ENCODE measurements at regions not wholly inside any gene's neighbourhood (a gene's known extent, or its start where the extent isn't known, plus 50 kb on each side); places are given as distances from the start of the nearest gene placed in this dataset.

DNA sequence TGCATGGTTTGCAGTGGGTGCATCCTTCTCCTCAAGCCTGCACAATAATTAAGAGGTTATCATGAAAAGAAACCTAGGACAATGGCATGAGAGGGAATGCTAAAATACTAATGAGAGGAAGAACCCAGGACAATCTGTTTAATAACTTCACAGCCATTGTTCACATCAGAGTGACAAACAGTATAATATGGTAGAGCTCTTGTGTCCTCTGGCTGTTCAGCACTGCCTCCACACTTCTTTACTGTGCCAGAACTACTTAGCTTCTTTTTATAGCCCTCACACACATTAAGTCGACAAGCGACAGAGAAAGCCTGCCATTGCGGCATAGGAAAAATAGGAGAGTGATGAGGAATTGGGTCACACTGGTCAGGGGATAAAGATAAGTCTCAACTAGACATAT is 65.0 kb upstream of the MEIS2 start:
- Histone ChIP-seq H3K4me3 (ENCODE audit: low read depth, low read length) (no peak overlapping the region), H3K9me3 (no peaks in the 10 kb centered on the region), H3K27me3 (no peaks in the 10 kb centered on the region), H3K36me3 (no peaks in the 10 kb centered on the region), H3K4me1 (no peaks in the 10 kb centered on the region)
- no peak for TF ChIP-seq CTCF (IDR thresholded peaks at IDR 0.05; ENCODE audit: low read depth, low read length)
- DNase-seq = no peak

DNA sequence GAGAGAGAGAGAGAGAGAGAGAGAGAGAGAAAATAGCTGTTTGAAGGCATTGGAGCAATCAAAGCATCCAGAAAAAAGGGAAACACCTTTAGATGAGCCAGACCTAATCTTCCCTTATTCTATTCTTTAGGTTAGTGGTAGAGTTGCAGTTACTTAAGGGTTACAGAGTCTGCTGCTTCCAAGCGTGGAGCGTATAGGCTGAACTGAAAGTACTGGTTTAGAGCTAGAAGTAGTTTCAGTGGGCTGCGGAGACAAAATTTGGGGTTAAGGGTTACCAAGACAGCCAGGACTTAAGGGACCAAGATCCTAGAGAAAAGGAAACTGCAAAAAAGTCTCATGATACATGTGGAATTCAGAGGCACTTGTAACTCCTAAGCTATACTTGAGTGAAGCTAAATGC is 66.1 kb upstream of the MEIS2 start:
- H3K4me3 ChIP-seq (ENCODE audit: low read depth, low read length) = no peak overlapping the region
- H3K36me3 ChIP-seq = no peaks in the 10 kb centered on the region
- no peaks in the 10 kb centered on the region for H3K4me1 ChIP-seq
- H3K27me3 ChIP-seq = no peaks in the 10 kb centered on the region
- DNase-seq = no peak
- TF ChIP-seq CTCF (IDR thresholded peaks at IDR 0.05; ENCODE audit: low read depth, low read length) = no peak
- no peaks in the 10 kb centered on the region for H3K9me3 ChIP-seq

- H3K4me1 ChIP-seq = no peaks in the 10 kb centered on the region
- H3K4me3 ChIP-seq (ENCODE audit: low read depth, low read length) = no peak overlapping the region
- no peak for TF ChIP-seq CTCF (IDR thresholded peaks at IDR 0.05; ENCODE audit: low read depth, low read length)
- no peaks in the 10 kb centered on the region for H3K27me3 ChIP-seq
- no peaks in the 10 kb centered on the region for H3K36me3 ChIP-seq
- no peak for DNase-seq
- H3K9me3 ChIP-seq = no peaks in the 10 kb centered on the region
These were observed 81.0 kb upstream of the MEIS2 start for GRCh38 chr15:37181339-37181738.

DNA sequence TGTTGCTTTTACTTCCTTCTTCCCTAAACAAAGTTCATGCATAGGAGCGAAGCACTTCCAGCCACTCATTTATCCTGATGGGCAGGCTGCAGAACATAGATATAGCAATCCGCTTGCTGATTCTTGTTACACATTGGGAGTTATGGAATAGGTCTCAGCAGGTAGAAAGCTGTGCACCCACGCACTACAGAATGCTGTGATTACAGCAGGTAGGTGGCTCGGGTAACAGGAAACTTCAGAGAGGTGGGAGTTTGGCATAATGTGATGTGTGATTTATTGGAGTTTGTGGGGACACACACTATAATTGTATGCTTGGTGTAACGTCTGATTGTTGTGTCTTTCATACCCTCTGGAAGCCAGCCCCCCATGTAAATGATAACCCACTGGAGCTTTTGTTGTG is 99.2 kb upstream of the MEIS2 start:
- H3K27me3 ChIP-seq = no peaks in the 10 kb centered on the region
- TF ChIP-seq CTCF (IDR thresholded peaks at IDR 0.05; ENCODE audit: low read depth, low read length) = no peak

GRCh38 chr15:37203050-37203449 is 102.7 kb upstream of the MEIS2 start:
- Histone ChIP-seq H3K9me3 (no peaks in the 10 kb centered on the region), H3K4me3 (ENCODE audit: low read depth, low read length) (no peak overlapping the region), H3K27me3 (no peaks in the 10 kb centered on the region), H3K36me3 (no peaks in the 10 kb centered on the region), H3K4me1 (peaks cover 20% of the 10 kb centered on the region)
- DNase-seq = no peak
- TF ChIP-seq CTCF (IDR thresholded peaks at IDR 0.05; ENCODE audit: low read depth, low read length) = no peak

More for the DNA sequence above, 99.2 kb upstream of the MEIS2 start:
- Histone ChIP-seq H3K4me1 (peaks cover under 1% of the 10 kb centered on the region; the same call in 1 of the 2 replicates), H3K9me3 (no peaks in the 10 kb centered on the region), H3K4me3 (ENCODE audit: low read depth, low read length) (no peak overlapping the region), H3K36me3 (no peaks in the 10 kb centered on the region)
- no peak for DNase-seq

GRCh38 chr15:37204692-37205091 is 104.3 kb upstream of the MEIS2 start:
- peak; percentile 47 for TF ChIP-seq CTCF (IDR thresholded peaks at IDR 0.05; ENCODE audit: low read depth, low read length)
- H3K4me1 ChIP-seq = peaks cover 32% of the 10 kb centered on the region
- no peaks in the 10 kb centered on the region for H3K36me3 ChIP-seq
- no peaks in the 10 kb centered on the region for H3K27me3 ChIP-seq
- H3K4me3 ChIP-seq (ENCODE audit: low read depth, low read length) = no peak overlapping the region
- no peak for DNase-seq
- H3K9me3 ChIP-seq = no peaks in the 10 kb centered on the region
